ENCODE measurements at regions not wholly inside any gene's neighbourhood (a gene's known extent, or its start where the extent isn't known, plus 50 kb on each side); places are given as distances from the start of the nearest gene placed in this dataset.
A peak's percentile ranks its signal among the peaks of the same experiment; 100 is the strongest.

DNA sequence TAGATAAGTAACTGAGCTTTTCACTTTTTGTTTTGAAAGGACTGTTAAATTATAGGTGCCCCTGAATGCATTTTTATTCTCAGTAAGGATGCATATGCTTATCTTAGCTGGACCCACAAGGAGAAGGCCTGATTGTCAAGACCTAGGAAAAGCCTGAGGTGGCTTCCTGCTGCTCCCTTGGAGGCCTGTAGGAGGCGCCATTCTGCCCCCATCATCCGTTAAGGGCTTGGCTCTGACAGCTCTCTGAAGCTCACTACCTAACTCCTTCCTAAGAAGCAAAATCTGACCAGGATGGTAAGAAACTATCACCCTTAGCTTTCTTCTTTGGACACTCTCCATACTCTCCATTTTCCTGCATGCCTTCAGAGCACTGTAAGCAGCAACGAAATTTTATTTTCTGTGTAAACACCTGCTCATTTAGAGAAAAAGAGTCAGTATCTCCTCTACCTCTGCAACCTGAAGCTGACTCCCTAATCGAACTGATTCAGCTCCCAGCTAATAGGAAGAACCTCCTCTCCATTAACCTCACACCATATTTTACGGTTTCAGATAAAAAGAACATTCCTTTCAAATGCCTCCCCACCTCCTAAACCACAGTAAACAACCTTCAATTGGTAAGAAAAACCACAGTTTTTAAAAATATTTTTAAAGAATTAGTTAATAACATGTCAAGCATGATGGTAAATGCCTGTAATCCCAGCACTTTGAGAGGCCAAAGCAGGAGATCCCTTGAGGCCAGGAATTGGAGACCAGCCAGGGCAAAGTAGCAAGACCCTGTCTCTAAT, 73.4 kb upstream of the EDNRA start:
- Histone ChIP-seq H3K4me1 (no peaks in the 10 kb centered on the region), H3K4me3 (no peak overlapping the region), H3K27me3 (no peaks in the 10 kb centered on the region), H3K27ac (no peak overlapping the region), H3K9me3 (replicated peaks) (no peaks in the 10 kb centered on the region; the same call in 1 of the 2 replicates), H3K36me3 (no peaks in the 10 kb centered on the region)
- DNase-seq = peak in 1 of 2 experiments; percentile 25

DNA sequence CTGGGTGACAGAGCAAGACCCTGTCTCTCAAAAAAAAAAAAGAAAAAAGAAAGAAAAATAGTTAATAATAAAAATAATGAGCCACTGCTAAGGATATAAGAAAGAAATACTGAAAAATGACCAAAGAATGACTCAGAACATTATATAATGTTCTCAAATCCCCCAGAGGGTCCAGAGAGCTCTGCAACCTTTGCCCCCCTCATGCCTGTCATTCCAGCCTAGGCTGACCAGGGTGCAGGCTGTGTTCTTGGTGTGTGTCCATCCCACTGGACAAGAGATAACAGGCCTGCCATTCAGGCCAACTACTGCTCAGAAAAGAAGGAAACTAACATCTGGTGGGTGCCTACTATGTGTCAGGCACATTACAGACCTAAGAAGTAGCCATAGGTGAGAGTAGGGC, 72.7 kb upstream of the EDNRA start:
- DNase-seq = no peak
- H3K4me3 ChIP-seq = no peak overlapping the region

DNA sequence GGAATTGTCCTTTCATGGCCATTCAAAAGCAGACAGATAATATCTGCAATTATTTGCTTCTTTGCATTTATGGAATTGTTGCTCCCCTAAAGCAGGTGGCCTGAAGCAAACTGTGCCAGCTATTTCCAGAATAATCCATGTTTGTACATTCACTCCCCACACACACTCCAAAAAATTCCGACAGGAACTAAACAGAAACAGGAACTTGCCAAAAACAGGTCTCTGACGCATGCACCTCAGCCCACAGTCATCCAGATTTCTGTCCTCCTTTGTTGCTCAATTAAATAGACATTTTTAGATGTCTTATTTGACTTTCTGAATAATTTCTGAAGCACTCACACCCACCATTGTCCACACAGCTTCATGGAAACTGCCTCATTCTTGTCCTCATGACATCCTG, 71.5 kb upstream of the EDNRA start:
- no peaks in the 10 kb centered on the region for H3K27me3 ChIP-seq
- no peak overlapping the region for H3K27ac ChIP-seq
- H3K4me1 ChIP-seq = no peaks in the 10 kb centered on the region
- H3K9me3 ChIP-seq (replicated peaks) = no peaks in the 10 kb centered on the region
- DNase-seq = no peak
- no peaks in the 10 kb centered on the region for H3K36me3 ChIP-seq
- H3K4me3 ChIP-seq = no peak overlapping the region

More for the DNA sequence above, 72.7 kb upstream of the EDNRA start:
- Histone ChIP-seq H3K9me3 (replicated peaks) (no peaks in the 10 kb centered on the region; the same call in 1 of the 2 replicates), H3K36me3 (no peaks in the 10 kb centered on the region), H3K4me1 (no peaks in the 10 kb centered on the region), H3K27me3 (no peaks in the 10 kb centered on the region), H3K27ac (no peak overlapping the region)

DNA sequence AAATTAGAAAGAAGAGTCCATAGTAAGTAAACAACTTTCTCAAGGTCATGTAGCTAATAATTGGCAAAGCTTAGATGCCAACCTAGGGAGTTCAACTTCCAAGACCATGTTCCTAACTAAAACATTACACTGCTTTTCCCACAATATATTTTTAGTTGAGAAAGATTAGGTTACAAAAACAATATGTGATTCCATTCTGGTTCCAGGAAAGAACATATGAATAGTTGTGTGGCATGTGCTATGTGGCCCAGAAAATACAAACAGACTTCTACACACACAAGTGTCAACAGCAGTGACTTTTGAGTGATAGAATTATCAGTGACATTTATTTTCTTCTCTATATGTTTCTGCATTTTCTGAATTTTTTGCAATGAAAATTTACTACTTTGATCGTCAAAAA, 62.7 kb upstream of the EDNRA start:
- no peaks in the 10 kb centered on the region for H3K9me3 ChIP-seq (replicated peaks)
- no peaks in the 10 kb centered on the region for H3K36me3 ChIP-seq
- no peak for DNase-seq
- H3K4me1 ChIP-seq = no peaks in the 10 kb centered on the region
- H3K27me3 ChIP-seq = no peaks in the 10 kb centered on the region
- no peak overlapping the region for H3K27ac ChIP-seq
- no peak overlapping the region for H3K4me3 ChIP-seq

DNA sequence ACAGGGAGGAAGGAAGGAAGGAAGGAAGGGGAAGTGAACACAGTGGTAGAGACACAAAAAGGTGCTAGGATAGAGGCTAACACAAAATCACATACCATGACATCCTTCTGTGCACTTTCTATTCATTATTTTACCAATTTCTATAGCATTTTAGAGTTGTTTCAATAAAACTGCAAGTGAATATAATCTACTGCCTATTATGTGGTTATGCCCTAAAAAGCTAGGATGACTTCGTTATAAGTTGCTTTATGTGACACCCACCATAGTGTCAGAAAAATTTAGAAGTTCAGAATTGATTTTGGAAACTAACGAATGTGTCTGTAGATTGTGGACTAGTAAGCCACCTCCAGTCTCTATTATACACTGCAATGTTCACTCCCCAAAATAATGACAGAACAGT, 59.4 kb upstream of the EDNRA start:
- no peaks in the 10 kb centered on the region for H3K9me3 ChIP-seq (replicated peaks)
- H3K4me3 ChIP-seq = no peak overlapping the region
- no peaks in the 10 kb centered on the region for H3K4me1 ChIP-seq
- no peaks in the 10 kb centered on the region for H3K36me3 ChIP-seq
- no peaks in the 10 kb centered on the region for H3K27me3 ChIP-seq
- H3K27ac ChIP-seq = no peak overlapping the region
- no peak for DNase-seq

DNA sequence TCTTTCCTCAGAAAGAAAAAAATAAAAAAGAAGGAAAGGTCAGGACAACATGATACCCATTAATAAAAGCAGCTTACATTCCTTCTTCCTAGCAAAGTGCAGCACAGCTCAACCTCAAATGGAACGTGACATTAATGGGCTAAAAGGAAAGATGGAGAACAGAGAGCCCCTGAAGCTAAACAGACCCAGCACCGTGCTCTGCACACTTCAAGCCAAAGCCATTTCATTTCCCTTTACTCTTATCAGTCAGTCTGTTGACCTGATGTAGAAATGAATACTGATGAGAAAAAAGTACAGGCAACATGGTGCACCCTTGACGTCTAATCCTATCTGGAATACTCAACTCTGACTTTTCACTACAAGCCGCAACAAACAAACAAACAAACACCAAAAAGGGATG, 57.7 kb upstream of the EDNRA start:
- H3K9me3 ChIP-seq (replicated peaks) = no peaks in the 10 kb centered on the region
- no peak overlapping the region for H3K27ac ChIP-seq
- no peaks in the 10 kb centered on the region for H3K27me3 ChIP-seq
- peaks cover 5% of the 10 kb centered on the region; the same call in 1 of the 2 replicates for H3K4me1 ChIP-seq
- H3K4me3 ChIP-seq = no peak overlapping the region
- DNase-seq = no peak
- H3K36me3 ChIP-seq = no peaks in the 10 kb centered on the region

DNA sequence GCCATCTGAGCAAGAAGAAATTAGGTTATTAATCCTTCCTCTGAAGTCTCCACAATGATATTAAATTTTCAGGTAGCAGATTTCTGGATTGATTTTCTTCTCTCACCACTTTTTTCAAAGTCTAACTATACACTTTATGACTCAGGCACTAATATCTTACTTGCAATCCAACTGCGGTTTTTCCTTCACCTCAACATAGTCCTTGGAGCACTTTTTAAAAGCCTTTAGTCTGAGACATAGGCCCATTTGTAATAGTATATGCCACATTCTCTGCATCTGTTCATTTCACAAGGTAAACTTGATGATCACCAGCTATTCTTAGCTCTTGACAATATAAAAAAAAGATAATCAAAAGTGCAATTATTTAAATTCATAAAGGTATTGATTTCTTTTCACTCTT, 55.9 kb upstream of the EDNRA start:
- Histone ChIP-seq H3K36me3 (no peaks in the 10 kb centered on the region), H3K4me1 (peaks cover 5% of the 10 kb centered on the region; the same call in 1 of the 2 replicates), H3K4me3 (no peak overlapping the region), H3K27me3 (no peaks in the 10 kb centered on the region), H3K27ac (no peak overlapping the region), H3K9me3 (replicated peaks) (no peaks in the 10 kb centered on the region)
- no peak for DNase-seq

DNA sequence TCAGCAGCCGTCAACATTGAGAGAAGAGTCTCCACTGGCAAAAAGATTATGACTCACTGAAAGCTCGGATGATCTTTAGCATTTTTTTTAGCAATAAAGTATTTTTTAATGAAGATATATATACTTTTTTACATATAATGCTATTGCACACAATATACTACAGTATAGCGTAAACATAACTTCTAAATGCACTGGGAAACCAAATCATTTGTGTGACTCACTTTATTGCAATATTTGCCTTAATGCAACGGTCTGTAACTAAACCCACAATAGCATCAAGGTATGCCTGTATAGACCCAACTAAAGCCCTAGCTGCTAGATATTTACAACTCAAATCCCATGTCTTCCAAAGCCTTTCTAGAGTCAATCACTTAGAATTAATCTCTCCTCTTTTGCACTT, 52.3 kb upstream of the EDNRA start:
- Histone ChIP-seq H3K36me3 (no peaks in the 10 kb centered on the region), H3K4me3 (no peak overlapping the region), H3K27ac (no peak overlapping the region), H3K27me3 (no peaks in the 10 kb centered on the region), H3K9me3 (replicated peaks) (no peaks in the 10 kb centered on the region), H3K4me1 (peaks cover 5% of the 10 kb centered on the region; the same call in 1 of the 2 replicates)
- no peak for DNase-seq

DNA sequence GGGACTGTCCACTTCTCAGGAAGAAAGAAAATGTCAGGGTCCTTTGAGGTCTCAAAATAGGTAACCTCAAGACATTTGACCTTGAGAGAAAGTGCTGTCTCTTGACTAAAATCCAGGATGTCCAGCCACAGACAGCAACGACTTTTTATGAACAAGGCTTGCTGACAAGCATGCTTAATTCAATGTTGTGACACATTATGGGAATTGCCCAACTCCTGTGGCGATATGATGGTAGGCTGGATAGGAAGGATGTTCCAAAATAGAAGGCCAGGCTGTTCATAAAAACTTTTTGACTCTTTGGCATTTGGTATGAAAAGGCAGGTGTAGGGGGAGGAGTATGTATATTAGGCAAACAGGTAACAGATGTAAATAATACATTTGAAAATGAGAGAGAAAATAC, 50.8 kb upstream of the EDNRA start:
- no peak overlapping the region for H3K27ac ChIP-seq
- H3K4me3 ChIP-seq = no peak overlapping the region
- H3K4me1 ChIP-seq = peaks cover 5% of the 10 kb centered on the region; the same call in 1 of the 2 replicates
- no peaks in the 10 kb centered on the region for H3K27me3 ChIP-seq
- no peaks in the 10 kb centered on the region for H3K9me3 ChIP-seq (replicated peaks)
- no peaks in the 10 kb centered on the region for H3K36me3 ChIP-seq
- no peak for DNase-seq

Measured in SJCRH30 (cell line).